IPS-18a (cell line): ENCODE measurements at regions not wholly inside any gene's neighbourhood (a gene's known extent, or its start where the extent isn't known, plus 50 kb on each side); places are given as distances from the start of the nearest gene placed in this dataset.

Source experiments
- H3K27ac ChIP-seq: one replicate; pipeline ENCODE4 v1.5.1; 2013; ENCODE audit warnings: low read length
- H3K27me3 ChIP-seq: one replicate; pipeline ENCODE4 v1.6.1; 2013; ENCODE audit warnings: mild to moderate bottlenecking, low read length; ENCODE audit not compliant: control insufficient read depth, insufficient read depth
- H3K36me3 ChIP-seq: one replicate; pipeline ENCODE4 v1.6.1; 2013; ENCODE audit warnings: low read depth, low read length; ENCODE audit not compliant: control insufficient read depth
- H3K4me1 ChIP-seq: one replicate; pipeline ENCODE4 v1.6.1; 2013; ENCODE audit warnings: low read depth, low read length; ENCODE audit not compliant: control insufficient read depth
- H3K4me3 ChIP-seq: one replicate; pipeline ENCODE4 v1.5.1; 2013; ENCODE audit warnings: low read length
- H3K9ac ChIP-seq: one replicate; pipeline ENCODE4 v1.6.1; 2013; ENCODE audit warnings: mild to moderate bottlenecking, low read length, moderate library complexity
- H3K9me3 ChIP-seq: one replicate; pipeline ENCODE4 v1.6.1; 2013; ENCODE audit warnings: low read depth, low read length; ENCODE audit not compliant: control insufficient read depth

DNA sequence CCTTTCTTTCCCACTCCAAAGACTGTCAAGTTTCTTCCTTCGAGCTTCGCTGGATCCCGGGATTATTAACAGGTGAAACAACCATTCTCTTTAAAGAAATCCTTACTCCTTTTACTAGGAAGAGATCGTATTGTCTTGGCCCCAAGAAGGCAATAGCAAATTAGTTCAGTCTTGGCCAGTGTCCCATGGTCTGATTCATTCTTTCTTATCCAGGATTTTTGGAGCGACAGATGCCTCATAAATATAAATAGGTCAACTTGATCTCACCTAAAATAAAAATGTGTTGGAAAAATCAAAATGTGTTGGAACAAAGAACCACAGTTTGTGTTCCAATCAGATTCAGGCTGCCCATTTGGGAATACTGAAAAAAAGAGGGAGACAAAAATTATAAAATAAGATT, 140.1 kb upstream of the TMEM108 start:
- H3K9ac ChIP-seq = no peak overlapping the region
- no peaks in the 10 kb centered on the region for H3K36me3 ChIP-seq
- H3K27ac ChIP-seq = no peak overlapping the region
- H3K27me3 ChIP-seq = no peaks in the 10 kb centered on the region
- no peaks in the 10 kb centered on the region for H3K9me3 ChIP-seq
- H3K4me1 ChIP-seq = no peaks in the 10 kb centered on the region
- H3K4me3 ChIP-seq = no peak overlapping the region

DNA sequence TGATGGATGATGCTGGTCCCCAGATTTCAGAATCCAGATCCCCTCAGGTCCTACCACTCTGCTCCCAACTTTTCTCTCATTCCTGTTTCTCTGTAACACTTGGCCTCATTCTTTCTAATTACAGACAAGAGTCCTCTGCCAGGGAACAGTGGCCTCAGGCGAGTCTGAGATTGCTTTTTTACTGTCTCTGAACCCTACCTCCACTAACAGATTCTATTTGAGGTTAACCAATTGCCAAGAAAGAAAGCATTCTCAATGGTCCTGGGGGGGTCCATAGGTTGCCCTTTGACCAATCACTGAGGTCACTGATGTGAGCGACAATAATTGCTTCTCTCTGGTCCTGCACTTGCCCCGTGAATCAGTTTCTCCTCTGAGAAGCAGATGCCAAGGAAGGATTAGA, 145.2 kb upstream of the TMEM108 start:
- Histone ChIP-seq H3K9ac (no peak overlapping the region), H3K4me3 (no peak overlapping the region), H3K4me1 (no peaks in the 10 kb centered on the region), H3K9me3 (no peaks in the 10 kb centered on the region), H3K27me3 (no peaks in the 10 kb centered on the region), H3K27ac (no peak overlapping the region), H3K36me3 (no peaks in the 10 kb centered on the region)

DNA sequence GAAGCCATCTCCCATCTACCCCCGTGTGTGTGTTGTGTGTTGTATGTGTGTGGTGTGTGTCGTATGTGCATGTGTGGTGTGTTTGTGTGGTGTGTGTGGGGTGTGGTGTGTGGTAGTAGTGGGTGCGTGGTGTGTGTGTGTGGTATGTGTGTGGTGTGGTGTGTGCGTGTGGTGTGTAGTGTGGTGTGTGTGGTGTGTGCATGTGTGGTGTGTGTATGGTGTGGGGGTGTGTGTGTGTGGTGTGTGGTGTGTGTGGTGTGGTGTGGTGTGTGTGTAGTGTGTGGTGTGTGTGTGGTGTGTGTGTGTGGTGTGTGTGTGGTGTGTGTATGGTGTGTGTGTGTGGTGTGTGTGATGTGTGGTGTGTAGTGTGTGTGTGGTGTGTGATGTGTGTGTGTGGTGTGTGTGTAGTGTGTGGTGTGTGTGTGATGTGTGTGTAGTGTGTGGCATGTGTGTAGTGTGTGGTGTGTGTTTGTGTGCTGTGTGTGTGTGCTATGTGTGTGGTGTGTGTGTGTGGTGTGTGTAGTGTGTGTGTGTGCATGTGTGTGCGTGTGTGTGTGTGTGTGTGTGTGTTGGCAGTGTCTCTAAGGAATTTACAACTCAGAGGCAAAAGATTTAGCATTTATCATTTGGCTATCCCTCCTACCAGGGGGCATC, 156.3 kb upstream of the TMEM108 start:
- Histone ChIP-seq H3K9me3 (no peaks in the 10 kb centered on the region), H3K9ac (no peak overlapping the region), H3K27me3 (no peaks in the 10 kb centered on the region), H3K4me1 (peaks cover 11% of the 10 kb centered on the region), H3K36me3 (no peaks in the 10 kb centered on the region), H3K4me3 (no peak overlapping the region), H3K27ac (no peak overlapping the region)

DNA sequence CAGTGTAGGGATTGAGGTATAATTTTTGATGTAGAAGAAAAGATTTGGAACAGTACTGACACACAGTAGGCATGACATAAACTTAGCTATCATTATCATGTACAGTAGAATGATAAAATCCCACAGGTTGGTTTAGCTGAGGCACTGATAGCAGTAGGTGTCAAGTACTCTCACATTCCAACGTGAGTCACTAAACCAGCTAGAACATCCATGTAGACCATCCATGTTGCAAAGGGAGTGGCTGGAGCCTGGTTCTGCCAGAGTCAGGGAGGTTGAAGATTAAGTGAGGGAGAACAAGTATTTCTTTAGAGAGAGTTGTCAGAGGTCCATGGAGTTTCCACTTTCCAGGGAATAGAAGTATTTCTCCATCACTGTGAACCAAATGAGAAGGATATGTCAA, 157.2 kb upstream of the TMEM108 start:
- no peaks in the 10 kb centered on the region for H3K27me3 ChIP-seq
- H3K4me3 ChIP-seq = no peak overlapping the region
- no peaks in the 10 kb centered on the region for H3K36me3 ChIP-seq
- no peak overlapping the region for H3K27ac ChIP-seq
- H3K9ac ChIP-seq = no peak overlapping the region
- H3K4me1 ChIP-seq = peaks cover 11% of the 10 kb centered on the region
- H3K9me3 ChIP-seq = no peaks in the 10 kb centered on the region

DNA sequence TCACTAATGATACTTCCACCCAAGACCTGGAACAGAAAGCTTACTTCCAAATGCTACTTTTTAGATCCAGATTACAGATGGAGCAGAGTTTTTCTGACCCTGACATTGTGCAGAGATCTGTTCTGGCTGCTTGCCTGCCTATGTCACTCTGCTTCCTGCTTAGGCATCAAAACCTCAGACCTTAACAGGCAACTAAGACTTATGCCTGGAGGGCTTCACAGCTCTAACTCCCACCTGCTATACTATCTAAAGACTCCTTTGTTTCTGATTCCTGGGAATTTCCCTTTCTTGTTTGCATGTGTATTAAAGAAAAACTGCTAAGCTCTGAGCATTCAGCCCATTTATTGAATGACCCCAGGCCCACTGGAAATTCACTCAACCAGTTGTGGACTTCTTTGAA, 157.4 kb upstream of the NPHP3 start:
- Histone ChIP-seq H3K27ac (no peak overlapping the region), H3K4me3 (peak overlapping the region; percentile 14), H3K4me1 (peaks cover 11% of the 10 kb centered on the region), H3K9me3 (no peaks in the 10 kb centered on the region), H3K27me3 (no peaks in the 10 kb centered on the region), H3K36me3 (no peaks in the 10 kb centered on the region), H3K9ac (no peak overlapping the region)

DNA sequence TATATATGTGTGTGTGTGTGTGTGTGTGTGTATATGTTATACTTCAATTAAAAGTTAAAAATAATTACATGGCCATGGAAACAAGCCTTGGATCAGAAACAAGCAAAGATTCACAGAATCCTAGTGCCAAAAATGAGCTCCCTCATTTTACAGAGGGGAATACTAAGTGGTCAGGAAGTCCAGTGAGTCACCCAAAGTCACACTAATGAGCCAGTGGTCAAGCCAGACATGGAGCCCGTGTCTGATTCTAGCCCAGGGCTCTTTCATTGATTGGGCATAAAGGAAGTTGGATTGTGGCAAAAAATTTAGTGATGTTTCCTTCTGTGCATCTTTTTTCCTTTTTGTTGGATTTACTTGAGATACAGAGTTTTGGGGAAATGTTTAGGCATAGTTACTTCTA, 152.5 kb upstream of the NPHP3 start:
- no peak overlapping the region for H3K27ac ChIP-seq
- H3K4me3 ChIP-seq = no peak overlapping the region
- peaks cover 4% of the 10 kb centered on the region for H3K4me1 ChIP-seq
- no peaks in the 10 kb centered on the region for H3K36me3 ChIP-seq
- no peak overlapping the region for H3K9ac ChIP-seq
- no peaks in the 10 kb centered on the region for H3K9me3 ChIP-seq
- no peaks in the 10 kb centered on the region for H3K27me3 ChIP-seq

DNA sequence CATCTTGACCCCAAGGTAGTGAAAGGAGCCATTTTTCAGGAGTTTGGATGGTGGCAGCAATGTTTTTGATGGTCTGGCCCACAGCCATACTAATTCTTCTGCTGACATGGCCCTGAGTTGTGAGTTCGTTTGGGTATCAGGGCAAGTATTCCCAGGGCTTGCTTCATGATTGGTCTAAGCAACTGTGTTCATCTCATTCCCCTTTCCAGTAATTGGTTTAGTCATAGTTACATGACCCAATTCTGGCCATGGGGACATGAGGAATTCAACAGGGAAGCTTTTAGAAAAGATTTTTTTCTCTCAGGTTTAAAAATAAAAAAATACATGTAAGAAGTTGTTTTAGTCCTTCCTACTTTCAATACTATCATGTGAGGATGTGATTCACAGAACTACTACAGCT, 150.5 kb upstream of the NPHP3 start:
- Histone ChIP-seq H3K4me3 (no peak overlapping the region), H3K9me3 (no peaks in the 10 kb centered on the region), H3K36me3 (no peaks in the 10 kb centered on the region), H3K9ac (no peak overlapping the region), H3K27ac (no peak overlapping the region), H3K27me3 (no peaks in the 10 kb centered on the region), H3K4me1 (no peaks in the 10 kb centered on the region)

DNA sequence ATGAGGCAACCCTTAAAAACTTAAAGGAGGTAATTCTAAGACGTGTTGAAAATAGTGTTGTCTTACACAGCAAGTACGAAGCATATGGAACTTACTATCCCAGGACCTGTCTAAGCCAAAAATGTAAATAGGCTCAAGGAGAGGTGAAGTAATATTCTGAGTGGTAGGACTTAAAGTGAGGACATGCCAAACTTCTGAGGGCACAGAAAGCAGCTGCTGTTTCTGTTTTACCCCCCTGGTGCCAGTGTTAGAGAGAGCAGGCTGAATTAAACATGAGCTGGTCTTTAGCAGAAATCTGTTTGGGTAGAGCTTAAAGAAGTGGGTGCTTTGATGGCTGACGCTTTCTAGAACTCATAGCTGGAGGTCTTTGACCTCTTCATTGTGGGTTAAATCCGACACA, 149.7 kb upstream of the NPHP3 start:
- Histone ChIP-seq H3K9ac (no peak overlapping the region), H3K27me3 (no peaks in the 10 kb centered on the region), H3K27ac (no peak overlapping the region), H3K4me3 (no peak overlapping the region), H3K4me1 (no peaks in the 10 kb centered on the region), H3K36me3 (no peaks in the 10 kb centered on the region), H3K9me3 (no peaks in the 10 kb centered on the region)

DNA sequence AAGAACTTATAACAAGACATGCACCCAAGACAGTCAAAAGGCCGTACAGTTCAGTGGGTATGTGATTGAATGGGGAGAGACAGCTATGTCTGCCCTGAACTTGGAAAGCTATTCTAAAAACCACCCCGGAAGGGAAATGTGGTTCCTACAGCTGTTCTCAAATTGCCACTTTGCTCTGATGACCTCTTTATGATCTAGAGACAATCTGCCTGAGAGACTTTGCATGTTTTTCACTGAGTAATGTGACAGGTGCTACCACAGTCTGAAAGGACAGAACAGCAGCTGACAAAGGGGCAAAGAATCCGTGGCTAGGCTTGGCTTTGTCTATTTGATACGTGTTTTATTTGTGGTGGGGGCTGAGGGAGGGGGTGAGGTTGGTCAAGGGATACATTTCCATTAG, 148.3 kb upstream of the NPHP3 start:
- H3K4me1 ChIP-seq = no peaks in the 10 kb centered on the region
- H3K27me3 ChIP-seq = no peaks in the 10 kb centered on the region
- H3K27ac ChIP-seq = no peak overlapping the region
- H3K36me3 ChIP-seq = no peaks in the 10 kb centered on the region
- no peak overlapping the region for H3K4me3 ChIP-seq
- H3K9ac ChIP-seq = no peak overlapping the region
- H3K9me3 ChIP-seq = no peaks in the 10 kb centered on the region

DNA sequence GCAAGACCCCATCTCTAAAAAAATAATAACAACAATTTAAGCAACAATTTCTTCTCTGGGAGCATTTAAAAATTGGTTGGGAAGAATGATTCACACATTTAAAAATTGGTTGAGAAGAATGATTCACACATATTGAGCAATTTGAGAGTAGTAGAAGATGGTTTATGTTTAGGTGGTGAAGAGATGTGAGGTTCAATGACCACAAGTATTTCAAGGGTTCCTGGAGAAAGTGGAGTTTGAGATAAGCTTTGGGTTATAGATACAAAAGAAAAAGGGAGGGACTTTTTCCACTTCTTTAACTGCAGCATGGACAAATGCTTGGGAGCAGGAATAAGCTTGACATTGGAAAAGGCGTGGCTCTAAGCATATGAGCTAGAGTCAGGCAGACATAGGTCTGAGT, 145.7 kb upstream of the NPHP3 start:
- Histone ChIP-seq H3K9ac (no peak overlapping the region), H3K36me3 (no peaks in the 10 kb centered on the region), H3K4me3 (no peak overlapping the region), H3K27ac (no peak overlapping the region), H3K4me1 (no peaks in the 10 kb centered on the region), H3K9me3 (no peaks in the 10 kb centered on the region), H3K27me3 (no peaks in the 10 kb centered on the region)

DNA sequence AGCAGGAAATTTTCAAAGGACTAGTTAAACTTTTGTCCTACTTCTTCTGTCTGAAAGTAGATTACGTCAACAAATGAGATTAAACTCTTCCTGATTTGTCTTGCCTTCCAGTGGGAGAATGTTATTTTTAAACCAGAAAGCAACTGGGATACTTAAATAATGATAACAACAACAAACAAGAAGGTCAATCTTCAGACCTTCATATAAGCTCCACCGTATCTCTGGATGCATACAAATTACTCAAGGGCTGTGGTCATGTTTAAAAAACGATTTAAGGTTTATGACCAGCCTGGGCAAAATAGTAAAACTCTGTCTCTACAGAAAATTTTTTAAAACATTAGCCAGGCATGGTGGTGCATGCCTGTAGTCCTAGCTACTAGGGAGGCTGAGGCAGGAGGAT, 145.3 kb upstream of the NPHP3 start:
- Histone ChIP-seq H3K36me3 (no peaks in the 10 kb centered on the region), H3K9ac (no peak overlapping the region), H3K9me3 (no peaks in the 10 kb centered on the region), H3K4me1 (no peaks in the 10 kb centered on the region), H3K27ac (no peak overlapping the region), H3K27me3 (no peaks in the 10 kb centered on the region), H3K4me3 (no peak overlapping the region)

DNA sequence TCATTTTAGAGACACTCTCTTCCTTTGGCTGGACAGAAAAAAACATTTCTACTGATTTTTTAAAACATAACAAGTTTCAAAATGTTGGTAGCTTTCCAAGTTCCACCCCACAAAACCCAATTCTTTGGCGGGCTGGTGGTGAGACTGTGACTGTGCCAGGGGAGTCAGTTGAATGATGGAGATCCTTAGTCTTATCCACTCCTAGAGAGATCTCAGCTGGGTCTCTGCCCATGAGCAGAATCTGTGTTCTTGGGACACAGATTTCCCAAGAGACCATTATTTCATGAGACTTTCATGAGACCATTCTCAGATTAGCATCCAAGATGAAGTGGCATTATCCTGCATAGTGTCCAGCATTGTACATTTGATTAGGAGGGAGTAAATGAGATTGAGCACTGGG, 135.1 kb upstream of the NPHP3 start:
- no peaks in the 10 kb centered on the region for H3K36me3 ChIP-seq
- no peaks in the 10 kb centered on the region for H3K27me3 ChIP-seq
- H3K9me3 ChIP-seq = no peaks in the 10 kb centered on the region
- H3K27ac ChIP-seq = no peak overlapping the region
- no peak overlapping the region for H3K9ac ChIP-seq
- H3K4me1 ChIP-seq = no peaks in the 10 kb centered on the region
- no peak overlapping the region for H3K4me3 ChIP-seq
